GM12891 (cell line): ENCODE measurements at regions not wholly inside any gene's neighbourhood (a gene's known extent, or its start where the extent isn't known, plus 50 kb on each side); places are given as distances from the start of the nearest gene placed in this dataset.

Experiments used
- POLR2A ChIP-seq: IDR thresholded peaks from 2 replicates; pipeline ENCODE4 v1.6.1; 2011; ENCODE audit warnings: low read depth, low read length, control low read depth
- POLR2AphosphoS5 ChIP-seq: IDR thresholded peaks from 2 replicates; pipeline ENCODE4 v1.6.1; 2011; ENCODE audit warnings: low read depth, low read length, control low read depth
- SPI1 ChIP-seq: IDR thresholded peaks from 2 replicates; pipeline ENCODE4 v1.6.1; 2011; ENCODE audit warnings: low read depth, low read length, control low read depth
- TAF1 ChIP-seq: IDR thresholded peaks from 2 replicates; pipeline ENCODE4 v1.6.1; 2011; ENCODE audit warnings: low read depth, low read length, control low read depth

- TF ChIP-seq TAF1 (no peak), POLR2AphosphoS5 (no peak), POLR2A (no peak), SPI1 (no peak)
Observed at GRCh38 chr22:26812731-26813130, 155.3 kb downstream of the MIAT start.
